T-cell (primary cell): ENCODE measurements at regions not wholly inside any gene's neighbourhood (a gene's known extent, or its start where the extent isn't known, plus 50 kb on each side); places are given as distances from the start of the nearest gene placed in this dataset.

ENCODE experiments used
- ATAC-seq, 4 experiments: fragments of 200-7000 bp in 3 of 4; fragments of 150-1000 bp in 1 of 4; cut with Tn5 transposase; replicated peaks in 1 of 4; 1 replicate in 3 of 4; 2 replicates in 1 of 4; pipeline ENCODE4 v1.10.0; 2021; ENCODE audit warnings: moderate library complexity in 3 of 4, mild to moderate bottlenecking in 2 of 4, moderate number of reproducible peaks in 1 of 4
- CTCF ChIA-PET, 2 donors: fragments of 300-600 bp; sonication (Branson Sonifier 250); formaldehyde crosslinking; loops; one replicate each; lab custom pipeline; 2022; ENCODE audit warnings: antibody characterized with exemption in 2 of 2; lab: Charles Lee
- POLR2A ChIA-PET, 2 donors: fragments of 300-600 bp; sonication (Branson Sonifier 250); formaldehyde crosslinking; loops; one replicate each; lab custom pipeline; 2022; ENCODE audit warnings: antibody characterized with exemption in 2 of 2; lab: Charles Lee
- DNase-seq, 35 experiments: peaks; one replicate each; pipeline versions ENCODE4 v3.0.0 to v3.0.0-alpha.2; 2013 to 2023
- H3K27ac ChIP-seq: one replicate; pipeline ENCODE4 v1.5.1; 2013; ENCODE audit warnings: low read length
- H3K27me3 ChIP-seq, 2 experiments: replicated peaks in 1 of 2; 1 replicate in 1 of 2; 2 replicates in 1 of 2; pipeline versions ENCODE4 v1.6.1 to v1.7.0; 2013; ENCODE audit warnings: low read length in 1 of 2, mixed read lengths in 1 of 2; ENCODE audit not compliant: control insufficient read depth in 2 of 2, insufficient read depth in 2 of 2; ENCODE audit errors: extremely low read depth in 1 of 2
- H3K36me3 ChIP-seq, 2 donors: 1 replicate in 1 of 2; 2 replicates in 1 of 2; pipeline versions ENCODE4 v1.6.1 to v1.7.0; 2013; ENCODE audit warnings: low read length in 1 of 2; ENCODE audit not compliant: control insufficient read depth in 2 of 2, insufficient read depth in 1 of 2; ENCODE audit errors: extremely low read depth in 1 of 2
- H3K4me1 ChIP-seq, 2 experiments: 1 replicate in 1 of 2; 2 replicates in 1 of 2; pipeline versions ENCODE4 v1.6.1 to v1.7.0; 2013; ENCODE audit warnings: low read length in 2 of 2, mixed read lengths in 1 of 2; ENCODE audit not compliant: insufficient read depth in 2 of 2, control insufficient read depth in 1 of 2; ENCODE audit errors: extremely low read depth in 1 of 2
- H3K4me3 ChIP-seq, 2 donors: 1 replicate in 1 of 2; 2 replicates in 1 of 2; pipeline versions ENCODE4 v1.5.1 to v1.7.0; 2013; ENCODE audit warnings: mild to moderate bottlenecking in 2 of 2, low read length in 1 of 2, moderate library complexity in 1 of 2; ENCODE audit not compliant: control insufficient read depth in 1 of 2; ENCODE audit errors: extremely low read depth in 1 of 2
- H3K9me3 ChIP-seq: 2 replicates; pipeline ENCODE4 v1.7.0; 2013
- H3K27ac Mint-ChIP-seq, 2 donors: one replicate each; pipeline ENCODE4 v1.8.0; 2020 to 2021; ENCODE audit warnings: mild to moderate bottlenecking in 2 of 2, mixed read lengths in 2 of 2
- H3K27me3 Mint-ChIP-seq, 2 donors: one replicate each; pipeline ENCODE4 v1.8.0; 2021 to 2022; ENCODE audit warnings: mixed read lengths in 2 of 2
- H3K36me3 Mint-ChIP-seq: one replicate; pipeline ENCODE4 v1.8.0; 2021; ENCODE audit warnings: mixed read lengths
- H3K4me1 Mint-ChIP-seq, 3 donors: one replicate each; pipeline ENCODE4 v1.8.0; 2020 to 2022; ENCODE audit warnings: mixed read lengths in 3 of 3, mild to moderate bottlenecking in 1 of 3
- H3K4me3 Mint-ChIP-seq, 3 donors: one replicate each; pipeline ENCODE4 v1.8.0; 2020 to 2022; ENCODE audit warnings: mild to moderate bottlenecking in 3 of 3, mixed read lengths in 3 of 3, moderate library complexity in 3 of 3
- H3K9me3 Mint-ChIP-seq, 3 donors: one replicate each; pipeline ENCODE4 v1.8.0; 2020 to 2022; ENCODE audit warnings: mixed read lengths in 3 of 3
- WGBS: methylation state at CpG from one replicate; pipeline ENCODE4 v1.1.5; 2013; ENCODE audit warnings: missing lambda C conversion rate; ENCODE audit not compliant: insufficient coverage; 5-methylcytosine and 5-hydroxymethylcytosine counted together

DNA sequence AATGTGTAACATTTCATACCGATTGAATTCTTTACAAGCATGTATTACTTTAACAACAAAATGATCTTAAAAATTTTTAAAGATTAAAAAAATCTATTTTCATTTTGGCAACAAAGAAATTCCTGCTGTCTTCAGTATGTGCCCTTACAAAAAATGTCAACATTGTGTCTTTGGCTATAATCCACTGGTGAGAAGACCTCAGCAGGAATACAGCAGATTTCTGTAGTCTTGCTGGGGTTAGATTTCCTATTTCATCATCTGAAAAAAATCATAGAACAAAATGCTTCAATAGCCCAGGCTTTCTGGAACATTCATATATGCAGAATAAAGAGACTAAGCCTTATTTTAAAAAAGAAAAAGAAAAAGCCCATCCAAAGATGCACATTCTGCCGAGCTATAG lies 129.1 kb upstream of the CA10 start:
- Histone ChIP-seq H3K27me3 (no peaks in the 10 kb centered on the region), H3K36me3 (no peaks in the 10 kb centered on the region), H3K27ac (no peak overlapping the region), H3K4me3 (no peak overlapping the region), H3K9me3 (no peaks in the 10 kb centered on the region), H3K4me1 (no peaks in the 10 kb centered on the region)
- POLR2A ChIA-PET: no interaction called here
- H3K27ac Mint-ChIP-seq: no peak overlapping the region
- peaks cover 0 to 3% of the 10 kb centered on the region in 2 donors for H3K27me3 Mint-ChIP-seq
- H3K36me3 Mint-ChIP-seq: no peaks in the 10 kb centered on the region
- CTCF ChIA-PET: no interaction called here
- no peak for ATAC-seq
- H3K4me3 Mint-ChIP-seq: no peak overlapping the region
- no peak for DNase-seq
- H3K4me1 Mint-ChIP-seq: no peaks in the 10 kb centered on the region
- peaks cover 3 to 10% (median 4%) of the 10 kb centered on the region in 3 donors for H3K9me3 Mint-ChIP-seq
- no CpG with 5 or more reads among the region's 2 CpGs for WGBS

DNA sequence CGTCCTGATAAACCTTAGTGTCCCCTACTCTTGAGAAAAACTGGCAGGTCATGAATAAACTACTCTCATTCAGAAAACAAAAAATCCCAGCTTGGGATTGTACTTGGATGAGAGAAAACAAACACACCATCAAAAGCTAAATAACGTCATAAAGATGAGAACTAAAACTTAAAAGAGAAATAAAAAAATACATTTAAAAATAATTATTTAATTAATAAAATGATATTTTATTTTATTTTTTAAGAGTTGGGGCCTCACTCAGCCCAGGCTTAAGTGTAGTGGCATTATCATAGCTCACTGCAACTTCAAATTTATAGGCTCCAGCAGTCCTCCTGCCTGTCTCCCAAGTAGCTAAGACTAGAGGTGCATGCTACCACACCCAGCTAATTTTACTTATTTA lies 125.4 kb upstream of the CA10 start:
- no peaks in the 10 kb centered on the region for H3K4me1 ChIP-seq
- no peaks in the 10 kb centered on the region for H3K27me3 ChIP-seq
- Mint-ChIP-seq H3K9me3 (peaks cover 2 to 6% (median 3%) of the 10 kb centered on the region in 3 donors), H3K36me3 (no peaks in the 10 kb centered on the region), H3K4me1 (no peaks in the 10 kb centered on the region), H3K27ac (no peak overlapping the region), H3K4me3 (no peak overlapping the region), H3K27me3 (no peaks in the 10 kb centered on the region)
- no peak overlapping the region for H3K4me3 ChIP-seq
- CTCF ChIA-PET: no interaction called here
- no peaks in the 10 kb centered on the region for H3K36me3 ChIP-seq
- no peak for DNase-seq
- no peak for ATAC-seq
- POLR2A ChIA-PET: no interaction called here
- H3K27ac ChIP-seq: no peak overlapping the region
- H3K9me3 ChIP-seq: no peaks in the 10 kb centered on the region
- no CpG with 5 or more reads among the region's 2 CpGs for WGBS

- no peaks in the 10 kb centered on the region for H3K9me3 ChIP-seq
- H3K27me3 ChIP-seq: no peaks in the 10 kb centered on the region
- WGBS: no CpG with 5 or more reads among the region's 4 CpGs
- Mint-ChIP-seq H3K36me3 (no peaks in the 10 kb centered on the region), H3K4me3 (no peak overlapping the region), H3K9me3 (no peaks in the 10 kb centered on the region), H3K27me3 (peaks cover 0 to 6% of the 10 kb centered on the region in 2 donors), H3K27ac (no peak overlapping the region), H3K4me1 (no peaks in the 10 kb centered on the region)
- ChIA-PET CTCF (no interaction called here), POLR2A (no interaction called here)
- DNase-seq: no peak
- no peak for ATAC-seq
- H3K4me3 ChIP-seq: no peak overlapping the region
- H3K4me1 ChIP-seq: no peaks in the 10 kb centered on the region
- no peak overlapping the region for H3K27ac ChIP-seq
- no peaks in the 10 kb centered on the region for H3K36me3 ChIP-seq
These were observed 118.0 kb upstream of the CA10 start for GRCh38 chr17:52276381-52277008.

DNA sequence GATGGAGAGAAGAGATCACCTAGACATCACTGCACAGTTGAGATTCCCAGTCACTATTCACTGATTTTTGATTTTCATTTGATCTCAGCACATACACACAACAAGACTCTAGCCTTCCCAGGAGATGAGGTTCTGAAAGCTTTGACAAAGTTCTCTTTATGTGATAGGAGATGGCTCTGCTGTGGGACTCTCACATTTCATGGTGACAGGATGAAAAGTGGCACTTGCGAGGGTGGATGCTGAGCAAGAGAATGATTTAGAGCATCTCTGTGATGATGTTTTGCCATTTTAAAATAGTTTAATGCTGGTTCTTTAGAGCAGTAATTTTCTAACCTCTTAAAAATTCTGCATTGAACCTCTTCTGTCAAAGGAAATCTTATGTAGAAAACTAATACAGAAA lies 113.3 kb upstream of the CA10 start:
- no peaks in the 10 kb centered on the region for H3K4me1 Mint-ChIP-seq
- H3K27me3 Mint-ChIP-seq: peaks cover 4 to 7% of the 10 kb centered on the region in 2 donors
- no peak for DNase-seq
- no peaks in the 10 kb centered on the region for H3K9me3 ChIP-seq
- no peak overlapping the region for H3K4me3 ChIP-seq
- H3K27ac ChIP-seq: no peak overlapping the region
- no peaks in the 10 kb centered on the region for H3K4me1 ChIP-seq
- 100% methylated on average over 1 of the region's 1 CpG for WGBS
- ChIA-PET CTCF (no interaction called here), POLR2A (no interaction called here)
- no peaks in the 10 kb centered on the region for H3K27me3 ChIP-seq
- H3K36me3 Mint-ChIP-seq: no peaks in the 10 kb centered on the region
- no peak overlapping the region for H3K27ac Mint-ChIP-seq
- ATAC-seq: no peak
- no peak overlapping the region for H3K4me3 Mint-ChIP-seq
- H3K9me3 Mint-ChIP-seq: peaks cover 0 to 7% (median 4%) of the 10 kb centered on the region in 3 donors
- no peaks in the 10 kb centered on the region for H3K36me3 ChIP-seq

- Mint-ChIP-seq H3K4me3 (no peak overlapping the region), H3K36me3 (no peaks in the 10 kb centered on the region), H3K27ac (no peak overlapping the region), H3K4me1 (no peaks in the 10 kb centered on the region), H3K27me3 (no peaks in the 10 kb centered on the region), H3K9me3 (peaks cover 0 to 3% (median 3%) of the 10 kb centered on the region in 3 donors)
- 81% methylated on average over 6 of the region's 9 CpGs for WGBS
- ChIA-PET CTCF (no interaction called here), POLR2A (no interaction called here)
- Histone ChIP-seq H3K4me3 (no peak overlapping the region), H3K27me3 (no peaks in the 10 kb centered on the region), H3K9me3 (no peaks in the 10 kb centered on the region), H3K4me1 (no peaks in the 10 kb centered on the region), H3K27ac (no peak overlapping the region), H3K36me3 (no peaks in the 10 kb centered on the region)
- DNase-seq (no peak), ATAC-seq (no peak)
These were observed 96.8 kb upstream of the CA10 start for GRCh38 chr17:52255347-52255746.

- no peaks in the 10 kb centered on the region for H3K4me1 Mint-ChIP-seq
- peaks cover 2 to 14% of the 10 kb centered on the region in 2 donors for H3K27me3 Mint-ChIP-seq
- H3K9me3 Mint-ChIP-seq: peaks cover 0 to 10% (median 0%) of the 10 kb centered on the region in 3 donors
- Histone ChIP-seq H3K27me3 (peaks cover 0 to 2% of the 10 kb centered on the region in 2 experiments), H3K4me3 (no peak overlapping the region), H3K4me1 (no peaks in the 10 kb centered on the region), H3K27ac (no peak overlapping the region), H3K36me3 (no peaks in the 10 kb centered on the region), H3K9me3 (no peaks in the 10 kb centered on the region)
- ChIA-PET CTCF (no interaction called here), POLR2A (no interaction called here)
- H3K36me3 Mint-ChIP-seq: no peaks in the 10 kb centered on the region
- no peak for DNase-seq
- ATAC-seq: no peak
- H3K27ac Mint-ChIP-seq: no peak overlapping the region
- no peak overlapping the region for H3K4me3 Mint-ChIP-seq
- WGBS: no CpG with 5 or more reads among the region's 2 CpGs
These were observed 86.2 kb upstream of the CA10 start for GRCh38 chr17:52244689-52245088.

DNA sequence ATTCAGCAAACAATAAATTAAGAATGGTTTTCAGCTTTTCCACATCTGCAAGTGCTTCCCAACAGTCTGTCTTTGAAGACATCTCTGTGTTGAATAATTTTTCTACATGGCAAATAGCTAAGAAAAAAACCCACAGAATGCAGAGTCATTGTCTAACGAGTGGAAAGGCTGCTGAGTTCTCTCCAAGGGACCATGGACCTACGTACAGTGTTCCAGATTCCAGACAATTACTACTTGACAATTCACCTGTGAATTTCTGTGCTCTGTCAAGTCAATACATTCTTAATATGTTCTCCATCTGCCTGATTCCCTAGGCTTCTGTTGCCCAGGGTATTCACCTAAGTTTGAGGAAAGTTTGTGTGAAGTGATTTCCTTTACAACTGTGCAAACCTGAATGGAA lies 83.8 kb upstream of the CA10 start:
- POLR2A ChIA-PET: no interaction called here
- Histone ChIP-seq H3K9me3 (no peaks in the 10 kb centered on the region), H3K4me3 (no peak overlapping the region), H3K36me3 (no peaks in the 10 kb centered on the region), H3K27me3 (peaks cover 0 to 2% of the 10 kb centered on the region in 2 experiments), H3K27ac (no peak overlapping the region), H3K4me1 (no peaks in the 10 kb centered on the region)
- H3K4me3 Mint-ChIP-seq: no peak overlapping the region
- H3K27ac Mint-ChIP-seq: no peak overlapping the region
- no peak for ATAC-seq
- H3K4me1 Mint-ChIP-seq: no peaks in the 10 kb centered on the region
- DNase-seq: no peak
- peaks cover 2 to 15% of the 10 kb centered on the region in 2 donors for H3K27me3 Mint-ChIP-seq
- no peaks in the 10 kb centered on the region for H3K36me3 Mint-ChIP-seq
- WGBS: 74% methylated on average over 2 of the region's 2 CpGs
- CTCF ChIA-PET: no interaction called here
- H3K9me3 Mint-ChIP-seq: peaks cover 0 to 18% (median 0%) of the 10 kb centered on the region in 3 donors
